Keratinocyte (primary cell): ENCODE measurements at regions not wholly inside any gene's neighbourhood (a gene's known extent, or its start where the extent isn't known, plus 50 kb on each side); places are given as distances from the start of the nearest gene placed in this dataset.

ENCODE experiments used
- DNase-seq: peaks from one replicate; pipeline ENCODE4 v3.0.0-alpha.2; 2011; ENCODE audit warnings: low read depth, missing footprints, low spot score
- FAIRE-seq: peaks from 2 replicates; lab custom pipeline; 2011; peaks lifted over from hg19 to GRCh38; lab: Jason Lieb, UNC
- H2AFZ ChIP-seq: 2 replicates; pipeline ENCODE4 v1.6.0; 2012; ENCODE audit warnings: low read length, control low read depth, inconsistent platforms; ENCODE audit not compliant: control insufficient read depth
- H3K27ac ChIP-seq: 2 replicates; pipeline ENCODE4 v1.5.1; 2011; ENCODE audit warnings: low read length; ENCODE audit not compliant: control insufficient read depth, insufficient read depth
- H3K27me3 ChIP-seq: 3 replicates; pipeline ENCODE4 v1.6.0; 2011; ENCODE audit warnings: low read length; ENCODE audit not compliant: control insufficient read depth, insufficient read depth; ENCODE audit errors: extremely low read depth
- H3K36me3 ChIP-seq, 2 experiments: 2 replicates in 1 of 2; 3 replicates in 1 of 2; pipeline ENCODE4 v1.5.1; 2011; ENCODE audit warnings: low read length in 2 of 2, mild to moderate bottlenecking in 1 of 2; ENCODE audit not compliant: control insufficient read depth in 2 of 2, insufficient read depth in 2 of 2; ENCODE audit errors: extremely low read depth in 1 of 2
- H3K4me1 ChIP-seq: 3 replicates; pipeline ENCODE4 v1.5.1; 2011; ENCODE audit warnings: low read length; ENCODE audit not compliant: control insufficient read depth, insufficient read depth; ENCODE audit errors: extremely low read depth
- H3K4me2 ChIP-seq: 3 replicates; pipeline ENCODE4 v1.6.0; 2011; ENCODE audit warnings: low read depth, low read length; ENCODE audit not compliant: control insufficient read depth, insufficient read depth; ENCODE audit errors: extremely low read depth
- H3K4me3 ChIP-seq, 3 experiments: fragments of 200-600 bp in 1 of 3; sonication (generic) in 1 of 3; 2 replicates in 2 of 3; 3 replicates in 1 of 3; pipeline ENCODE4 v1.5.1; 2011 to 2016; ENCODE audit warnings: low read length in 3 of 3, mild to moderate bottlenecking in 3 of 3, control low read depth in 2 of 3, inconsistent platforms in 1 of 3, low read depth in 1 of 3, mixed read lengths in 1 of 3, mixed run types in 1 of 3, moderate library complexity in 1 of 3; ENCODE audit not compliant: control insufficient read depth in 2 of 3, insufficient read depth in 2 of 3; ENCODE audit errors: extremely low read depth in 1 of 3
- H3K79me2 ChIP-seq: 2 replicates; pipeline ENCODE4 v1.6.0; 2012; ENCODE audit warnings: low read length; ENCODE audit not compliant: control insufficient read depth, insufficient read depth
- H3K9ac ChIP-seq: 3 replicates; pipeline ENCODE4 v1.6.0; 2011; ENCODE audit warnings: low read length; ENCODE audit not compliant: control insufficient read depth, insufficient read depth; ENCODE audit errors: extremely low read depth
- H3K9me1 ChIP-seq: 3 replicates; pipeline ENCODE4 v1.6.0; 2011; ENCODE audit warnings: low read length; ENCODE audit not compliant: control insufficient read depth, insufficient read depth; ENCODE audit errors: extremely low read depth
- H3K9me3 ChIP-seq: 2 replicates; pipeline ENCODE4 v1.5.1; 2012; ENCODE audit warnings: low read depth, low read length; ENCODE audit not compliant: control insufficient read depth
- H4K20me1 ChIP-seq: 3 replicates; pipeline ENCODE4 v1.6.0; 2011; ENCODE audit warnings: low read length; ENCODE audit not compliant: control insufficient read depth, insufficient read depth; ENCODE audit errors: extremely low read depth
- EZH2 ChIP-seq: IDR thresholded peaks from one replicate; pipeline ENCODE4 v1.6.1; 2012; ENCODE audit warnings: inconsistent platforms, mild to moderate bottlenecking, low read length, moderate library complexity
- dilution Hi-C: fragments of 300-500 bp; cut with MboI; formaldehyde crosslinking; loops from one replicate; pipeline ENCODE4 v1.7.0; 2020; ENCODE audit warnings: low sequenced_read_pairs; ENCODE audit not compliant: extremely low pct_ligation_motif_present
- TF ChIP-seq, protein P1 (sequence below), 3 experiments: IDR thresholded peaks in 1 of 3; conservative IDR thresholded peaks in 1 of 3; optimal IDR thresholded peaks in 1 of 3; 2 replicates in 2 of 3; 3 replicates in 1 of 3; pipeline versions ENCODE3 to v1.5.1; 2011; ENCODE audit warnings: low read length in 3 of 3, mild to moderate bottlenecking in 3 of 3, moderate library complexity in 2 of 3, control low read depth in 1 of 3, inconsistent platforms in 1 of 3; ENCODE audit not compliant: insufficient read depth in 2 of 3; ENCODE audit errors: extremely low read depth in 1 of 3

DNA sequence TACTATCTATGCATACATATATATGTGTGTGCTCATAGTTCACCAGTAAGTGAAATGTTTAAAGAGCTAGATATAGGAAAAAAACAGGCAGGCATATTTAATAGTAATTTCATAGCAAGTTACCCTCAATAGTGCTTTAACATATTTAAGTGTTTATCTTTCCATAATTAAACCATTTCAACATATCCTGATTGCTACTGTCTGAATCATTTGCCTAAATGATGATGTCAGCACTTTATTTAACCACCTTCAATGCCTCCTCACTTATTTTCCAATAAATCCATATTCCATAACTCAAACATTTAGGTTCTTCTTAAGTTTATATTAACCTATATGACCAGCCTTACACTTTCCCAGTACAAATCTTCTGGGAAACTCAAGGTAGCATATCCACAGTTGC is 601.1 kb downstream of the ARL4A start:
- no peak overlapping the region for H2AFZ ChIP-seq
- no peak overlapping the region for H3K27ac ChIP-seq
- TF ChIP-seq, protein P1, sequence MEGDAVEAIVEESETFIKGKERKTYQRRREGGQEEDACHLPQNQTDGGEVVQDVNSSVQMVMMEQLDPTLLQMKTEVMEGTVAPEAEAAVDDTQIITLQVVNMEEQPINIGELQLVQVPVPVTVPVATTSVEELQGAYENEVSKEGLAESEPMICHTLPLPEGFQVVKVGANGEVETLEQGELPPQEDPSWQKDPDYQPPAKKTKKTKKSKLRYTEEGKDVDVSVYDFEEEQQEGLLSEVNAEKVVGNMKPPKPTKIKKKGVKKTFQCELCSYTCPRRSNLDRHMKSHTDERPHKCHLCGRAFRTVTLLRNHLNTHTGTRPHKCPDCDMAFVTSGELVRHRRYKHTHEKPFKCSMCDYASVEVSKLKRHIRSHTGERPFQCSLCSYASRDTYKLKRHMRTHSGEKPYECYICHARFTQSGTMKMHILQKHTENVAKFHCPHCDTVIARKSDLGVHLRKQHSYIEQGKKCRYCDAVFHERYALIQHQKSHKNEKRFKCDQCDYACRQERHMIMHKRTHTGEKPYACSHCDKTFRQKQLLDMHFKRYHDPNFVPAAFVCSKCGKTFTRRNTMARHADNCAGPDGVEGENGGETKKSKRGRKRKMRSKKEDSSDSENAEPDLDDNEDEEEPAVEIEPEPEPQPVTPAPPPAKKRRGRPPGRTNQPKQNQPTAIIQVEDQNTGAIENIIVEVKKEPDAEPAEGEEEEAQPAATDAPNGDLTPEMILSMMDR (optimal IDR thresholded peaks at IDR 0.05 in 1 of 3, IDR thresholded peaks at IDR 0.05 in 1 of 3, conservative IDR thresholded peaks at IDR 0.05 in 1 of 3; ENCODE audit: extremely low read depth in 1 of 3, insufficient read depth in 2 of 3, low read length in 3 of 3) = no peak
- no peak for TF ChIP-seq EZH2
- H3K9me3 ChIP-seq = no peaks in the 10 kb centered on the region
- DNase-seq (no peak), FAIRE-seq (no peak)
- H3K9ac ChIP-seq = no peak overlapping the region
- no peak overlapping the region for H3K4me2 ChIP-seq
- H3K36me3 ChIP-seq = no peaks in the 10 kb centered on the region
- no peaks in the 10 kb centered on the region for H3K27me3 ChIP-seq
- H3K79me2 ChIP-seq = no peaks in the 10 kb centered on the region
- no peak overlapping the region for H3K4me3 ChIP-seq
- no peaks in the 10 kb centered on the region for H3K4me1 ChIP-seq
- H3K9me1 ChIP-seq = no peaks in the 10 kb centered on the region
- no peaks in the 10 kb centered on the region for H4K20me1 ChIP-seq
- dilution Hi-C loops = loop anchor here (25.0 kb wide), 1 partner anchor 449 kb away; no protein-coding TSS in a partner anchor

DNA sequence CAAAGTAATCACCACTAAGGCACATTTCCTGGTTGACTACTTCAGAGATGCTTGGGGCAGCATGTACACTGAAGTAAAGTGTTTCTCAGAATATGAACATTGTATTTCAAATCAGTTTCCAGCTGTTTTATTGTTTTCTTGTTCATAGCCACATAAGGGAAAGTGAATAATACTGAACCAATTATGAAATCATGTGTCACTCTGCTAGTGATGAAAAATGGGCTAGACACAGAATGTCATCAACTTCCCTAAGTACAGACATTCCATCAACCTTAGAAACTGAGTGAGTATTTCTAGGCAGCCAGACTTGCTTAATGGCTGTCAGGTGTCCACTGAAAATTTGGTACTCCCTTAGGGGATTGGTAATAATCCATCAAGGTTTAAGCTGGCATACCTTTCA is 603.5 kb downstream of the ARL4A start:
- no peak for FAIRE-seq
- no peak overlapping the region for H3K27ac ChIP-seq
- no peak overlapping the region for H3K4me3 ChIP-seq
- no peak overlapping the region for H2AFZ ChIP-seq
- H3K79me2 ChIP-seq = no peaks in the 10 kb centered on the region
- no peaks in the 10 kb centered on the region for H3K4me1 ChIP-seq
- H3K9me1 ChIP-seq = no peaks in the 10 kb centered on the region
- no peaks in the 10 kb centered on the region for H3K9me3 ChIP-seq
- TF ChIP-seq EZH2 = no peak
- TF ChIP-seq, protein P1 (optimal IDR thresholded peaks at IDR 0.05 in 1 of 3, IDR thresholded peaks at IDR 0.05 in 1 of 3, conservative IDR thresholded peaks at IDR 0.05 in 1 of 3; ENCODE audit: extremely low read depth in 1 of 3, insufficient read depth in 2 of 3, low read length in 3 of 3) = no peak
- no peak overlapping the region for H3K9ac ChIP-seq
- dilution Hi-C loops = loop anchor here (25.0 kb wide), 1 partner anchor 446 kb away; no protein-coding TSS in a partner anchor
- H4K20me1 ChIP-seq = no peaks in the 10 kb centered on the region
- H3K27me3 ChIP-seq = no peaks in the 10 kb centered on the region
- no peak overlapping the region for H3K4me2 ChIP-seq
- H3K36me3 ChIP-seq = no peaks in the 10 kb centered on the region
- DNase-seq = no peak
